GM21526 (cell line): ENCODE measurements at regions not wholly inside any gene's neighbourhood (a gene's known extent, or its start where the extent isn't known, plus 50 kb on each side); places are given as distances from the start of the nearest gene placed in this dataset.

Experiments used
- ATAC-seq: cut with Tn5 transposase; IDR thresholded peaks from one replicate; pipeline ENCODE4 v1.9.1; 2021; ENCODE audit warnings: moderate library complexity; ENCODE audit not compliant: unreplicated experiment, low FRiP score

DNA sequence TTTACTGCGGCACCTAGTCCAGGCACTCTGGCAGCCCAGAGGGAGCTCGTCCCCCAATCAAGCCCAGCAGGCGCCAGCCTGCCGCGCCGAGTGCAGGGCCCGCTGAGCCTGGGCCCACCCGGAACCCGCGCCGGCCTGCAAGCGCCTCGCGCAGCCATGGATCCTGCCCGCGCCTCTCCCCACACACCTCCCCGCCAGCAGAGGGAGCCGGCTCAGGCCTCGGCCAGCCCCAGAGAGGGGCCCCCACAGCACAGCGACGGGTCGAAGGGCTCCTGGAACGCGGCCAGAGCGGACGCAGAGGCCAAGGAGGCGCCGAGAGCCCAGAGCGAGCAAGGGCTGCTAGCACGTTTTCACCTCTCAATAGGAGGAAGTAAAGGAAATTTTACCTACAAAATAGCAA is 767.0 kb downstream of the MRPL39 start:
- ATAC-seq: no peak

DNA sequence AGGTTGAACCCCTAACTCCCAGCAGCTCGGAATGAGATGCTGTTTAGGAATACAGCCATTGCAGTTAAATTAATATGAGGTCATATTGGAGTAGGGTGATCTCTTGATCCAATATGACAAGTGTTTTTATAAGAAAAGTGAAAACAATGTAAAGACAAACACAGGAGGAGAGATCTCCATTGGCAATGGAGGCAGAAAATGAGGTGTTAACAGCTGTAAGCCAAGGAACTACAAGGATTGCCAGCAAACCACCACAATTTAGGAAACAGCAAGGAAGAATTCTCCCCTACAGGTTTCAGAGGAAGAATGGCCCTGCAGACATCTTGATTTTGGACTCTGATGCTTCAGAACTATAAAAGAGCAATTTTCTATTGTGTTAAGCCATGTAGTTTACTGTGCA is 774.3 kb downstream of the MRPL39 start:
- ATAC-seq: no peak

- no peak for ATAC-seq
Measured at GRCh38 chr21:24829397-24829796, 777.9 kb downstream of the MRPL39 start.

DNA sequence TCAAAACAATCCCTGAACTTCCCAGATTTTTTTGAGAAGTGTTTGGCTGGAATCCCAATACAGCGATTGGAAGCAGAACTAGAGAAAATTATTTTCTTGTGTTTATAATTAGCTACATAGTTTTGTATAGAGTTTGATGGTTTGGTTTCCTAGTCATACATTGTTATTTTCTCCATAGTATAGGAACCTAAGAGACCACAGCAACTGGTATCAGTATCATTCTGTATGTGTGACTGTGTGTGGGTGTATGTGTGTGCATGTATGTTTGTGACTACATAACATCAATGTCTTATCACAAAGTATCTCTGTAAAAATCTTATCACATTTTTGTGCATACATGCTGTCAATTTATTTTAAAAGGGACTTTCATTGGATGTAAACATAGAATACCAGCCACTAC is 780.5 kb downstream of the MRPL39 start:
- no peak for ATAC-seq

GRCh38 chr21:24825348-24825747 is 781.9 kb downstream of the MRPL39 start:
- no peak for ATAC-seq

DNA sequence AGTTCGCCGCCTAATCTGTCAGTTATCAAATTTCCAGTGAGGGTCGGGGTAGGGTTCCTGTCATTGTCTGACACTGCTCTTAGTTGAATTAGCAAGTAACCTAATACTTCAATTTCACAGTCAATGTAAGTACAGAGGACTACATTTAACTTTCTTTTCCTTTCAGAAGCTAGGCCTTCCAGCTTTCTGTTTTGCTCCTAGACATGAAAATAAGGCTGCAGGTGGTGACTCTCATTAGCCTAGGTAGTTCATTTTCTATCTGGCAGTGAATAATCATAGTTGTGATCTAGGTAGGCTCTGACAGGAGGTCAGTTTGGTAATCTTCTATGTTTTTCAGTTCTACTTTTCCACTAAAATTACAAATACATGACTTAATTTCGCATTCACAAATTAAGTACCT is 783.1 kb downstream of the MRPL39 start:
- ATAC-seq: no peak

DNA sequence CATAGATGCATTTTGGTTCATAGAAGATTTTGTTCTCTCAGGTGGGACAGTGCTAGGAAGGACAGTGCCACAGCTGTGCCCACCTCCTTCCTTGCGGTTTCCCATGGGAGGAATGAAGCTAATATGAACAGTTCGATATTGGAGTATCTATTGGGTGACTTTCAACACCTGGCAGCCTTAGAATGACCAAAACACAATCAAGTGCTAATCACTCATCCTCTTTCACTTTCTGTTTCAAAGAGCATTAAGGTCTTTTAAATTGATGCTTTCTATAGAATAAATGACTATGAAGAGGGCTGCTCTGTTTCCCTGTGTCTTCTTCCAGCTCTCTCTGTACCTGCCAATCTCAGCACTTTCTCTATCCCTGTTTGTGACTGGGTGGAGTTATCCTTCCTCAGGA is 784.0 kb downstream of the MRPL39 start:
- no peak for ATAC-seq

DNA sequence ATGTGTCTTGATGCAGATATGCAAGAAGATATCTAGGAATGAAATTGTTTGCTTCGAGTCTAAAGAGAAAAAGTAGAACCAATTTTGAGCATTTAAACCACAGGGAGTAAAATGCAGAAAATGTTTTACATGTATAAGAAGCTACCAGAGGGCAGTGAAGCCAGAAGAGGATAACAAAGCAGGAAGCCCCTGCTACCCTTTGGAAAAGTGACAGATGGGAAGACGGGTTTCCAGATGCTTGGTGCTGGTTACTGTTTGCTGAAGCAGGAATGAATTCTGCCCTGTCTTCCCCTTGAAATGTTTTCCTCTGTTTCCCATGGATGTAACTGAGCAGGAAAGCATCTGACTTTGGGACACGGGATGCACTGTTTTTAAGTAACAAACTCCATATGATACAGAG is 822.2 kb downstream of the MRPL39 start:
- ATAC-seq: no peak

DNA sequence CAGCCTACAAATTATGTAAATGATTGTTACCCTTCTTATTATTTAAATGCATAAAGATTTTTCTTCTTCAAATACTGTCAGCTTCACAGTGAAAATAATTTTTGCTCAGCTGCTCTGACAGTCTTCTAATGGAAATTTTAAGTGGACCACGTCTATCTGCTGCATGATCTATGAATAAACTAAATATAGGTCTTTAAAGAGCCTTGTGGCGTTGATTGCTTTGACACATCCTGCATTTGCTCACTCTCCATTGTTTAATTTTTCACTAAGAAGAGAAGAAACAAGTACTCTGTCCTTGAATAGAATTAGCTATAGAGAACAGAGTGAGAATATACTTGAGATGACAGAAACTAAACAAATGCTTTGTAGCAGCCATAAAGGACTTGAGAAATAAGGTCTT is 826.1 kb downstream of the MRPL39 start:
- no peak for ATAC-seq

GRCh38 chr21:24759348-24760075 is 847.8 kb downstream of the MRPL39 start:
- no peak for ATAC-seq

- ATAC-seq: no peak
Measured at GRCh38 chr21:24738063-24738462, 869.2 kb downstream of the MRPL39 start.

GRCh38 chr21:24737296-24737850 is 869.9 kb downstream of the MRPL39 start:
- ATAC-seq: no peak

DNA sequence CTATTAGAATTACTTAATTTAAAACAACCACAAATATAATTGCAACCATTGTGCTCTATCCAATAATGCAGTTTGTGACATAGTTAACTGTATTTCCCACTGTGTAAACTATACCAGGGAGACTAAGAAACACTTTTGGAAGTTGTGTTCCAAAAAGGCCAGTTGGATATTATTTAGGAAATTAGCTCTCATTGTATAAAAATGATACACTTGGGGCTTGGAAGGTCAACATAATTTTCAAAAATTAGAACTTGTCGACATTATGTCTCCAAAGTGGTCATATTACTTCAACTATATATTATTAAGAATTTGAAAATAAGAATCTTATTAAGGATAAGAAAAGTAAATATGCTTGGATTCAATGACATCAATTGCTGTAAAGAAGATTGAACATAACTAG is 876.6 kb downstream of the MRPL39 start:
- no peak for ATAC-seq

GRCh38 chr21:24729568-24729967 is 877.7 kb downstream of the MRPL39 start:
- no peak for ATAC-seq

DNA sequence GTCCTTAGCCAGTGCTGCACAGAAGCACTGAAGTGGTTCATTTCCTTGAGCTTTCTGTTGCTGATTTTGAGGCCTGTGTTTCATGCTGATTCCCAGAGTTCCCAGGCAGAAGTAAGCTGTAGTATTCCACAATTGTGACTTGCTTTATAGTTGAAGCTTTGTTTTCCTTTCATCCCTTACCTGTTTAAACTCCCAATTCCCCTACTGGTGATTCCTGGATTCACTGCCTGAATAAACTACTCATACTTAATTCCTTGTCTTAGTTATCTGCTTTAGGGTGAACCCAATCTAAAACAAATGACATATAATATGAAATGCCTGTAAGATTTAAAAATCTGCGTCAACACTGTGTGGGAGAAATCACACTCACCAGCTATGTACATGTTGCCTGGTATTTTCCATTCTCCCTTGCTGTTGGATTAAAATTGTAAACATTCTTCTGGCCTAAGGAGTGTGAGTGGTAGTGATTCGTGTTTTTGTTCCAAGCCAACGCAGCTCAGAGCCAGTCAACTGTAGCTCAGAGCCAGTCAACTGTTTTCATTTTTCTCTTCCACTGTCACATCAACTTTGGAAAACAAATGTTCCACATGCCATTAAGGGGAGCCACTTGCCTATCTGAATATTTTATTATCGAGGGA is 879.4 kb downstream of the MRPL39 start:
- ATAC-seq: no peak

GRCh38 chr21:24716281-24716918 is 890.9 kb downstream of the MRPL39 start:
- no peak for ATAC-seq

- ATAC-seq: no peak
Measured at GRCh38 chr21:24714646-24715200, 892.6 kb downstream of the MRPL39 start.

DNA sequence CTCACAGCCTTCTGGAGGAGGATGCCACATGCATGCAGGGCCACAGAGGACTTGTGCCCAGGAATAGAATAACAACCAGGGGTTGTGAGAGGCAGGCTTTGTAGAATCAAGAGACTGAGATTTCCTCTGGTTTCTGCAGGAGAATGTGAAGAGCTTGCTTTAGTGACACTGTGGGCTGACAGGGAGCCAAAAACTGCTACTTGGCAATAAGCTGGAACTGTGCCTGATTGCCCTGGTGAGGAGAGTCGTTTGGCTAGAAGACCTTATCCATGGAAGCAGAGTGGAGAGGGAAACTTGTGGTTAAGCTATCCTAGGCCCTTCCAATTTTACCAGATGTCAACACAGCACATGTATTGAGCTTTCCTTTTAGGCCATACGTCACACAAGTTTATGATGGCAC is 902.1 kb downstream of the MRPL39 start:
- no peak for ATAC-seq

GRCh38 chr21:24693779-24694178 is 913.5 kb downstream of the MRPL39 start:
- ATAC-seq: no peak

DNA sequence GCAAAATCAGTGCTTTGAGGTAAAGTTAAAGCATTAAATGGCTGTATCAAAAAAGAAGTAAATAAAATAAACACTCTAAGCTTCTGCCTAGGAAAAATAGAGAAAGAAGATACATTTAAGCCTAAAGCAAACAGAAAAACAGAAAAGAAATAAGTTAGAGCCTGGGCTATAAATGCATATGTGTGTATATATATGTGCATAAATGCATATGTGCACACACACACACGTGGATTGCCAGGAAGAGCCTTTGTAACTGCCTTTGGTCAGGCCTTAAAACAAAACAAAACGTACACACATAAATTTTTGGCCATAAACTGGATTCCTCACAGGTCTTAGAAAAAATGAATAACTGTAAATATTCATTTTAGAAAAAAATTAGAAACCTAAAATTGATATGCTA is 925.8 kb downstream of the MRPL39 start:
- no peak for ATAC-seq

DNA sequence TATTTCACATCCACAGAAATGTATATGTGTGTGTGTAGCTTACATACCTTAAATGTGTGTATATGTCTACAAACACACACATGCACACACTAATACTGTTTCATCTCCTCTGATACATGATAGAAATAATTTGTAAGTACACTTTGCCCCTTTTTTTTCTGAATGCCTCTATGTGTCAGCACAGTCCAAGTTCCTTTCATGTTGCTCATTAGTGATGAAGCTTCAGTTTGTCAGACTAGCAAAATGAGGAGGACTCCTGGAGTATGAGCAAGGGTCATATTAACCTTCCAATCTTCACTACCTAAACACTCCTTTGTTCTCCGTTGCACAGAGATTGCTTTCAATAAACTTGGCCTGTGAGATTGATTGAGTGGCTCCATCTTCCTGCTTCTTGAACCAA is 935.4 kb downstream of the MRPL39 start:
- no peak for ATAC-seq
